ENCODE measurements at regions not wholly inside any gene's neighbourhood (a gene's known extent, or its start where the extent isn't known, plus 50 kb on each side); places are given as distances from the start of the nearest gene placed in this dataset.
"Not testable (repeated sequence)": the region's sequence is repeated elsewhere in the genome, so short reads cannot be mapped to it uniquely, and the experiment has no call there.

DNA sequence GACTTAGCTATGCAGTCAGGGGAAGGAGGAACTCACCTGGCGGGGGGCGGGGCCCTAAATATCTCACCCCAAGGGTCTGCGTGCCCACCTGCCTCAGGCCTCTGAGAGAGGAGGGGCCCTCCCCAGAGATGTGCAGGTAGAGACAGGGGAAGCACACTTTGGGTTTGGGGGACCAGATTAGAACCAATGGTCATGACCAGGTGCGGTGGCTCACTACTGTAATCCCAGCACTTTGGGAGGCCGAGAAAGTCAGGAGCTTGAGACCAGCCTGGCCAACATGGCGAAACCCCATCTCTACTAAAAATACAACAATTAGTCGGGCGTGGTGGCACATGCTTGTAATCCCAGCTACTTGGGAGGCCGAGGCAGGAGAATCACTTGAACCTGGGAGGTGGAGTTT, 246.4 kb upstream of the TCERG1L start:
- TF ChIP-seq MYC (IDR thresholded peaks at IDR 0.05; ENCODE audit: low read depth, low read length); POLR2A (IDR thresholded peaks at IDR 0.05; ENCODE audit: low read depth, low read length); CTCF (IDR thresholded peaks at IDR 0.05; ENCODE audit: extremely low read depth in 1 of 2, insufficient read depth in 1 of 2, low read depth in 1 of 2, low read length in 2 of 2); FOS (IDR thresholded peaks at IDR 0.05; ENCODE audit: borderline replicate concordance, insufficient read depth, low read length); EZH2 (IDR thresholded peaks at IDR 0.05; ENCODE audit: borderline replicate concordance, low read depth, low read length, severe bottlenecking): not testable (repeated sequence)
